HepG2 (cell line): ENCODE measurements at regions not wholly inside any gene's neighbourhood (a gene's known extent, or its start where the extent isn't known, plus 50 kb on each side); places are given as distances from the start of the nearest gene placed in this dataset.

ENCODE experiments used
- ATAC-seq: fragments of 200-7000 bp; cut with Tn5 transposase; 3 replicates; pipeline ENCODE4 v1.9.1; 2020; ENCODE audit warnings: mild to moderate bottlenecking, moderate library complexity
- BruUV-seq: library from RNA; stranded (reverse); fragments of 400-500 nt; replicated peaks from 2 replicates; lab custom pipeline; 2021; lab: Mats Ljungman, UMichigan
- CTCF ChIA-PET: fragments of 300-600 bp; formaldehyde crosslinking; extraction: SDS; loops from one replicate; lab custom pipeline; 2021; ENCODE audit warnings: low total read pairs, inconsistent platforms, low intra/inter-chr PET ratio; lab: Yijun Ruan, JAX
- POLR2A ChIA-PET: fragments of 350-600 bp; sonication (Branson Sonifier 250); formaldehyde crosslinking; loops from one replicate; lab custom pipeline; 2020; ENCODE audit warnings: antibody characterized with exemption, inconsistent platforms; lab: Yijun Ruan, JAX
- DNase-seq: peaks from one replicate; pipeline ENCODE4 v3.0.0-alpha.2; 2015; ENCODE audit warnings: low spot score
- FAIRE-seq: peaks from 3 replicates; lab custom pipeline; 2011; peaks lifted over from hg19 to GRCh38; lab: Jason Lieb, UNC
- H2AFZ ChIP-seq: one replicate; pipeline ENCODE4 v1.6.1; 2011; ENCODE audit warnings: low read length, inconsistent platforms
- H3K27ac ChIP-seq: fragments of 300-600 bp; 3 replicates; pipeline ENCODE4 v1.8.0; 2011; ENCODE audit warnings: mixed run types, mild to moderate bottlenecking, mixed read lengths, low read length, inconsistent platforms; ENCODE audit not compliant: insufficient read depth; ENCODE audit errors: extremely low read length
- H3K27me3 ChIP-seq, 2 experiments: fragments of 200-600 bp in 1 of 2; 2 replicates in 1 of 2; 3 replicates in 1 of 2; pipeline versions ENCODE4 v1.6.0 to v1.8.0; 2011; ENCODE audit warnings: low read length in 2 of 2, mild to moderate bottlenecking in 2 of 2, moderate library complexity in 2 of 2, inconsistent platforms in 1 of 2; ENCODE audit not compliant: insufficient read depth in 2 of 2, control insufficient read depth in 1 of 2
- H3K36me3 ChIP-seq, 2 experiments: fragments of 200-600 bp in 1 of 2; replicated peaks in 1 of 2; 2 replicates in 1 of 2; 3 replicates in 1 of 2; pipeline versions ENCODE4 v1.5.1 to v1.8.0; 2011; ENCODE audit warnings: low read length in 2 of 2, inconsistent platforms in 1 of 2; ENCODE audit not compliant: insufficient read depth in 2 of 2, control insufficient read depth in 1 of 2
- H3K4me1 ChIP-seq: 2 replicates; pipeline ENCODE4 v1.5.1; 2012; ENCODE audit warnings: low read length, inconsistent platforms; ENCODE audit not compliant: insufficient read depth
- H3K4me2 ChIP-seq: 2 replicates; pipeline ENCODE4 v1.6.0; 2011; ENCODE audit warnings: low read depth, low read length, inconsistent platforms
- H3K4me3 ChIP-seq, 3 experiments: fragments of 200-600 bp in 1 of 3; sonication (generic), shearing (Covaris generic) in 1 of 3; replicated peaks in 1 of 3; 2 replicates each; pipeline ENCODE4 v1.5.1; 2011 to 2016; ENCODE audit warnings: low read length in 3 of 3, inconsistent platforms in 2 of 3, low read depth in 2 of 3, mild to moderate bottlenecking in 2 of 3, control low read depth in 1 of 3, mixed read lengths in 1 of 3; ENCODE audit not compliant: insufficient read depth in 1 of 3
- H3K79me2 ChIP-seq: one replicate; pipeline ENCODE4 v1.6.1; 2011; ENCODE audit warnings: low read length, inconsistent platforms; ENCODE audit not compliant: insufficient read depth
- H3K9ac ChIP-seq: 2 replicates; pipeline ENCODE4 v1.6.0; 2011; ENCODE audit warnings: mild to moderate bottlenecking, low read depth, low read length, inconsistent platforms; ENCODE audit not compliant: insufficient read depth
- H3K9me3 ChIP-seq: 2 replicates; pipeline ENCODE4 v1.5.1; 2012; ENCODE audit warnings: mild to moderate bottlenecking, low read length
- H4K20me1 ChIP-seq: 2 replicates; pipeline ENCODE4 v1.6.0; 2011; ENCODE audit warnings: inconsistent platforms, mild to moderate bottlenecking, low read length, moderate library complexity; ENCODE audit not compliant: insufficient read depth
- AGO2 ChIP-seq: fragments of 200-400 bp; formaldehyde crosslinking; optimal IDR thresholded peaks from 2 replicates; pipeline ENCODE3; 2017; ENCODE audit warnings: mild to moderate bottlenecking, low read depth, low read length, moderate library complexity
- ASH2L ChIP-seq: fragments of 300-600, 200-600 bp; sonication (generic); IDR thresholded peaks from 2 replicates; pipeline ENCODE4 v1.7.0; 2017; ENCODE audit warnings: low read depth, mild to moderate bottlenecking, moderate library complexity, mixed read lengths, low read length; ENCODE audit not compliant: insufficient read length
- BHLHE40 ChIP-seq: IDR thresholded peaks from 2 replicates; pipeline ENCODE4 v1.6.1; 2011; ENCODE audit warnings: low read length, improper control_type of control experiment
- ELF3 ChIP-seq: IDR thresholded peaks from 2 replicates; pipeline ENCODE4 v1.6.1; 2016; ENCODE audit warnings: missing genetic modification reagents, missing compliant biosample characterization
- ERF ChIP-seq: IDR thresholded peaks from 2 replicates; pipeline ENCODE4 v1.6.1; 2018; ENCODE audit warnings: missing biosample characterization, missing genetic modification reagents
- GABPA ChIP-seq, 2 experiments: IDR thresholded peaks; 2 replicates each; pipeline ENCODE4 v1.6.1; 2011 to 2016; ENCODE audit warnings: low read depth in 2 of 2, low read length in 1 of 2, missing biosample characterization in 1 of 2, missing genetic modification characterization in 1 of 2
- GATA4 ChIP-seq: sonication (generic); IDR thresholded peaks from 2 replicates; pipeline ENCODE4 v1.6.1; 2016; ENCODE audit warnings: antibody characterized with exemption, low read depth, borderline replicate concordance
- HNF4G ChIP-seq, 2 experiments: sonication (generic) in 1 of 2; formaldehyde crosslinking in 1 of 2; IDR thresholded peaks; 2 replicates each; pipeline versions ENCODE4 v1.4.0 to v1.6.1; 2011 to 2020; ENCODE audit warnings: borderline replicate concordance in 2 of 2, low read depth in 2 of 2, mild to moderate bottlenecking in 2 of 2, low read length in 1 of 2, missing genetic modification reagents in 1 of 2, moderate library complexity in 1 of 2
- NCOA2 ChIP-seq: sonication (generic); formaldehyde crosslinking; IDR thresholded peaks from 2 replicates; pipeline ENCODE4 v1.8.0; 2022; ENCODE audit warnings: inconsistent platforms
- PHF20 ChIP-seq: sonication (generic); formaldehyde crosslinking; IDR thresholded peaks from 2 replicates; pipeline ENCODE4 v1.5.0; 2020; ENCODE audit warnings: mild to moderate bottlenecking, missing genetic modification reagents
- RAD21 ChIP-seq: fragments of 450-650 bp; formaldehyde crosslinking; IDR thresholded peaks from 2 replicates; pipeline ENCODE4 v1.5.0; 2020; ENCODE audit warnings: mild to moderate bottlenecking
- RORA ChIP-seq: sonication (generic); formaldehyde crosslinking; IDR thresholded peaks from 2 replicates; pipeline ENCODE4 v1.5.0; 2020; ENCODE audit warnings: mild to moderate bottlenecking, missing genetic modification reagents, moderate library complexity
- SMAD9 ChIP-seq: sonication (generic); formaldehyde crosslinking; IDR thresholded peaks from 2 replicates; pipeline ENCODE4 v1.5.1; 2020; ENCODE audit warnings: mild to moderate bottlenecking, missing genetic modification reagents
- SNAI1 ChIP-seq: sonication (generic); formaldehyde crosslinking; IDR thresholded peaks from 2 replicates; pipeline ENCODE4 v1.5.0; 2020; ENCODE audit warnings: mild to moderate bottlenecking, missing genetic modification reagents, borderline replicate concordance
- ZNF17 ChIP-seq: sonication (generic); formaldehyde crosslinking; IDR thresholded peaks from 2 replicates; pipeline ENCODE4 v1.5.0; 2020; ENCODE audit warnings: mild to moderate bottlenecking, missing genetic modification reagents
- ZNF713 ChIP-seq: sonication (generic); formaldehyde crosslinking; IDR thresholded peaks from 2 replicates; pipeline ENCODE4 v1.4.0; 2020; ENCODE audit warnings: mild to moderate bottlenecking, missing genetic modification reagents
- ZSCAN29 ChIP-seq: sonication (generic); formaldehyde crosslinking; conservative IDR thresholded peaks from 2 replicates; pipeline ENCODE4 v1.4.0; 2020; ENCODE audit warnings: mild to moderate bottlenecking, missing genetic modification reagents
- WGBS: methylation state at CpG from one replicate; pipeline ENCODE4 v1.1.6; 2017; ENCODE audit warnings: low lambda C conversion rate; 5-methylcytosine and 5-hydroxymethylcytosine counted together
- in situ Hi-C: cut with HindIII; loops from 2 replicates; pipeline ENCODE4 v1.10.0; 2017; ENCODE audit warnings: low pct_unique_long_range_greater_than_20kb; ENCODE audit not compliant: extremely low pct_ligation_motif_present
- intact Hi-C: fragments of 100-400 bp; cut with micrococcal nuclease; formaldehyde crosslinking; loops from one replicate; pipeline ENCODE4 v1.10.0; 2022; ENCODE audit not compliant: unreplicated experiment
- TF ChIP-seq, protein P1 (sequence below): sonication (generic); formaldehyde crosslinking; IDR thresholded peaks from 2 replicates; pipeline ENCODE4 v1.4.0; 2020; ENCODE audit warnings: missing genetic modification reagents
- TF ChIP-seq, protein P2 (sequence below): sonication (generic); formaldehyde crosslinking; IDR thresholded peaks from 2 replicates; pipeline ENCODE4 v1.5.1; 2020; ENCODE audit warnings: missing genetic modification reagents, mild to moderate bottlenecking, borderline replicate concordance

DNA sequence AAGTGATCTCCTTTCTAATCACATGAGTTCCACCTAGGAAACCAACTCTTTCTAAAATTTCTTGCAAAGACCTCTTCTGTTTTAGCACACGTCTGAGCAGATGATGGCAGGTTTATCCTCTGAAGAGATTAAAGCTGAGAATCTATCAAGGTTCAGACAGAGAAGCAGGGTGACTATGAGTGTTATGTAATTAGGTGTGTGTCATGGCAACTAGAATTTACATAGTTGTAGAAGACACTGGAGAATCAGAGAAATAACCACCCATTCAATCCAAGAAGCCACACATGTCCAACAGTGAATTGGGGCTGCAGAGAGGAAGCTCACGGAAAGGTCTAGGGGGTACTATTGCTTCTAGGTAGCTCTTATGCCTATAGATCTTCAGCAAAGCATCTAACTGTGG lies 600.5 kb downstream of the PYDC2 start:
- Histone ChIP-seq H3K9me3 (no peaks in the 10 kb centered on the region), H3K4me3 (no peak overlapping the region), H4K20me1 (no peaks in the 10 kb centered on the region), H3K27ac (no peak overlapping the region), H3K27me3 (no peaks in the 10 kb centered on the region), H3K79me2 (no peaks in the 10 kb centered on the region), H3K4me2 (no peak overlapping the region), H3K36me3 (no peaks in the 10 kb centered on the region), H2AFZ (no peak overlapping the region), H3K9ac (no peak overlapping the region), H3K4me1 (no peaks in the 10 kb centered on the region)
- WGBS, result 5% methylated on average over 2 of the region's 2 CpGs
- POLR2A ChIA-PET, result no interaction called here
- no peak for ATAC-seq
- BruUV-seq, result no TSS peak
- in situ Hi-C loops (no loop called here), intact Hi-C loops (no loop called here)
- TF ChIP-seq RAD21 (CRISPR knock-in tag), result no peak
- no peak for TF ChIP-seq NCOA2 (CRISPR knock-in tag)
- TF ChIP-seq ZNF17 (CRISPR knock-in tag), result no peak
- TF ChIP-seq ZSCAN29, result no peak
- TF ChIP-seq, protein P1, sequence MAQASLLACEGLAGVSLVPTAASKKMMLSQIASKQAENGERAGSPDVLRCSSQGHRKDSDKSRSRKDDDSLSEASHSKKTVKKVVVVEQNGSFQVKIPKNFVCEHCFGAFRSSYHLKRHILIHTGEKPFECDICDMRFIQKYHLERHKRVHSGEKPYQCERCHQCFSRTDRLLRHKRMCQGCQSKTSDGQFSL, result no peak
- TF ChIP-seq ERF (CRISPR knock-in tag), result no peak
- TF ChIP-seq AGO2, result no peak
- TF ChIP-seq GATA4, result no peak
- no peak for TF ChIP-seq RORA (CRISPR knock-in tag)
- no peak for TF ChIP-seq PHF20 (CRISPR knock-in tag)
- TF ChIP-seq SMAD9 (CRISPR knock-in tag), result no peak
- TF ChIP-seq GABPA (IDR thresholded peaks at IDR 0.05; ENCODE audit: low read depth, low read length), result no peak
- no peak for TF ChIP-seq GABPA (CRISPR knock-in tag; IDR thresholded peaks at IDR 0.05; ENCODE audit: low read depth)
- TF ChIP-seq BHLHE40, result no peak
- no peak for TF ChIP-seq ASH2L
- TF ChIP-seq ELF3 (CRISPR knock-in tag), result no peak
- no peak for TF ChIP-seq HNF4G (IDR thresholded peaks at IDR 0.05; ENCODE audit: borderline replicate concordance, low read depth, low read length)
- no peak for TF ChIP-seq HNF4G (CRISPR knock-in tag; IDR thresholded peaks at IDR 0.05; ENCODE audit: borderline replicate concordance, low read depth)
- TF ChIP-seq, protein P2, sequence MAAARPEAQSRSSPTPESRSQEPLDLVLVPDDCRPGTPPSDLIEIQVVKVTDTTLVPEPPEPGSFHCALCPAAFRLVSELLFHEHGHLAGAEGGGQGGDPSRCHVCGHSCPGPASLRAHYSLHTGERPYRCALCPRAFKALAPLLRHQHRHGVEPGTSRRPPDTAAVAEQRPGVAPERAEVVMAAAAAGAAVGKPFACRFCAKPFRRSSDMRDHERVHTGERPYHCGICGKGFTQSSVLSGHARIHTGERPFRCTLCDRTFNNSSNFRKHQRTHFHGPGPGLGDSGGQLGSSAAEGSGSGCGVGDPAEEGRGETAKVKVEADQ, result no peak
- no peak for TF ChIP-seq SNAI1
- no peak for TF ChIP-seq ZNF713 (CRISPR knock-in tag)
- CTCF ChIA-PET, result no interaction called here
- no peak for DNase-seq
- FAIRE-seq, result no peak
